OCI-LY3 (cell line): ENCODE measurements at regions not wholly inside any gene's neighbourhood (a gene's known extent, or its start where the extent isn't known, plus 50 kb on each side); places are given as distances from the start of the nearest gene placed in this dataset.

Experiments used
- CTCF ChIP-seq: fragments of 200-600, 300-600 bp; sonication (generic); IDR thresholded peaks from 2 replicates; pipeline ENCODE4 v1.5.1; 2014; ENCODE audit warnings: antibody characterized with exemption, low read length, low read depth
- EZH2phosphoT487 ChIP-seq: fragments of 200-600 bp; shearing (Covaris generic); IDR thresholded peaks from 2 replicates; pipeline ENCODE4 v1.6.1; 2018; ENCODE audit warnings: antibody characterized with exemption, mixed run types, low read depth

- TF ChIP-seq CTCF (peak; percentile 50), EZH2phosphoT487 (no peak)
Observed at GRCh38 chr7:32347244-32347828, 142.8 kb downstream of the LSM5 start.
